COR-L47 (cell line): ENCODE measurements at regions not wholly inside any gene's neighbourhood (a gene's known extent, or its start where the extent isn't known, plus 50 kb on each side); places are given as distances from the start of the nearest gene placed in this dataset.

Experiments
- DNase-seq: peaks from one replicate; lab custom pipeline; 2025; lab: John Stamatoyannopoulos, UW

DNA sequence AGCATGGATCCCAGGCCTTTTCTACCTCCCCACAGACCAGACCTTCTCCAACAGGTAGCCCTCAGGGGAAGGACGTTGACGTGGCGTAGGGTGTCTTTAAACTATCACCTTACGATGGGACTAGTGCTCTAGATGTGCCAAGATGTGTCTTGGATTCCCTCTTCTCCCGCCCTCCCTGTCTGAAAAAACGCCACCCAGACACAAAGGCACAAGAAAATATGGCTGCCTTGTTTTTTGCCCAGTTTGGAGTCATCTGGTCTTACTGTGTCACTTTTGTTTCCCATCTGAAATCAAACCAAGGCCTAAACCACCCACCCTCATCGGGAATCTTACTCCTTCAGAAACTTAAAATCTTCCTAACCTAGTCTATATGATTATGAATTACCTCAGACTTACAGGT, 235.4 kb downstream of the OR13H1 start:
- no peak for DNase-seq

DNA sequence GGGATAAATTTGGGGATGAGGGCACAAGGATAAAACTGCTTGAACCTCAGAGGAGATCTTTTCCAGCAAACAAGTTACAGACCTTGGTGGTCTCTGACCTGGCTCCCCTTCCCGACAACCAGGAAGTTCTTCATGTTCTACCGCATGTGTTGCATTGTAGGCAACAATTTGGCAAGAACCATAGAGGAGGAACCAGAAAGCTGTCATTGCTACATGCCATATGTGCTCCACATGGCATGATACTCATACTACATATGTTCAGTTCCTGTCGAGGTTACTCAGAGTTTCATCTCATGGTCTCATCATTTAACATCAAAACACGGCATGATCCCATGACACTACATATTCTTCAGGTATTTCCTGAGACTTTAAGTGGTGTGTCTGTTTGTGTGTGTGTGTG, 235.9 kb downstream of the OR13H1 start:
- no peak for DNase-seq

DNA sequence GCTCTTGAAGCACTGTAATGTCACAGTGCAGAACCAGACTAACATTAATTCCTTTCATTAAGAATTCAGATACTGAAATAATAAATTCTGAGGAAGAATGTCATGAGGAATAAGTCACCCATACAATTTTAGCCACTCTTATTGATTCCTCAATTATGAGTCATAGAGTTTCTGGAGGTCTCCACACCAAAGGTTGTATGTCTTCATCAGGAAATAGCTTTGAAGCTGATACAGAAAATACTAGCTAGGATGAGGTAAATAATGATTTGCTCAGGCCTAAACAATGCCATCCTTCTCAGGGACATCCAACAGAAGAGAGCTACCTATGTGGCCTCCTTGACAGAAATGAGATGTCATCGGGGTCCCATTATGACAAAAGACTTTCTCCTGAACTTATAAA, 238.8 kb downstream of the OR13H1 start:
- DNase-seq = no peak

DNA sequence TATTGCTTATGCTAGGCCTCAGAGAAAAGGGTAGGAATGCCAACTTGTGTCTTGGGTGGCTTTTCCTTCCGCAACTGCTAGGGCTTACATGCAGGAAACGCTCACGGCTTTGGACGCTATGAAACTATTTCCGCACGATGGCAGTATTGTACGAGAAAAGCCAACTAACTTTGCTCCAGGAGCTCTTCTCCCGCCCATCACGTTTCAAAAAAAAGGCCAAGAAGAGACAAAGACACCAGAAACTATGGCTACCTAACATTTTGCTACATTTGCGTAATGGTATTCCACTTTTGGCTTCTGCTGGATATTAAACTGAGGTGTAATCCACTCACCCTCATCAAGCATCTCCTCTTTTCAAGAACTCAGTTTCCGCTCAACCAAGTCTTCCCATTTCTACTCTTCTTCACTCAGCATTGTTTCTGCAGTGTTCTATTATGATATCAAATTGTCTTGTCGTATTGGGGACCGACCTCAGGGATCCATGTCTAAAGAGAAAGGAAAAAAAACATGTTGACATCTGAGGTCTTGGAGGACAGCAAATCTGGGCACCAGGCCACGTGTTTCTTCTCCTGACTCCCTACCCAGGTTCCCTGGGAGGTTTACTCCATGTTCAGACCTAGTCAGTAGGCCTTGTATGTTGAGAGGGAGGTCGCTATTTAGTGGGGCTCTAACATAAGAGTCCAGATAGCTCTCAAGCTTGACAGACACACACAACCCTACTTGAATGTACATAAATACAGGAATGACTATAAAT, 239.4 kb upstream of the STK26 start:
- DNase-seq = no peak

DNA sequence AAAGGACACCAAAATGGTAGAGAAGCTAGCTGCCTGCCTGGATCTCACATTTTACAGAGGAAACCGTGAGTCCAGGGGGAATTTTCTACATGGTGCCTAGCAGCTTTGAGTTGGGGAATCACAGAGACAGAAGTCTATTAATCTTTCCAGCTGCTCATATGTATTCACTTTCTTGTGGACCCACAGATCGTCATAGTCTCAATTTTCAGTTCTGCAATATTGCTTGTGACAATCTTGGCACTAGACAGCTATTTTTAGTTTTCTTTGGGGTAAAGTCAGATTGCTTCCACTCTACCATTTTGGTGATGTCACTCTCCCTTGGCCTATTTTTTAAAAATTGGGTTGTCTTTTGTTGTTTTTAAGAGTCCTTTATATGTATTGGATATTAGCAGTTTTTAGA, 233.4 kb upstream of the STK26 start:
- DNase-seq = no peak

DNA sequence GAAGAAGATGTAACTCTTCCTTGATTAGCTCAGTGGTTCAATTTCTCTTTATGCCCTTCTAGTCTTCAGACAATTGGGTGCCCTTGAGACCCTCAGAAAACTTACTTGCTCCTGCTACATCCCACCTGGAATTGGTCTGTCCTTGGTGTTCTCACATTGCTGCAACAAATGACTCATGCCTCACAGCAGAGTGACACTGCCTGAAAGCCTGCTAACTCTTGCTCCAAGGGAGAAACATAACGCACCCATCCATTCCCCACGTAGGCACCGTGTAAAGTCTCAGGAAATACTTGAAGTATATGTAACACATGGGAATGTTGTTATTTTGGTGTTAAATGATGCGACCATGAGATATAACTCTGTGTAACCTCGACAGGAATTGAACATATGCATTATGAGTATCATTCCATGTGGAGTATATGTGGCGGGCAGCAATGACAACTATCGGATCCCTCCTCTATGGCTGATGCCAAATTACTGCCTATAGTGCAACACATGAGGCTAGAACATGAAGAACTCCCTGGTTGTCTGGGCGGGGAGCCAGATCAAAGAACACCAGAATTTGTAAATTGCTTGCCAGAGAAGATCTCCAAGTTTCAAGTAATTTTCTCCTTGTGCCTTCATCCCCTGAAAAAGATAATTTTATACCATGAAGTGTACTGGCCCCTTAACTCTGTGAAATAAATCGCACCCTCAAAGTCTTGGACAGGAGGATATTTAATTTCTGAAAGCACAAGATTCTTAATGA, 231.3 kb upstream of the STK26 start:
- DNase-seq = no peak

DNA sequence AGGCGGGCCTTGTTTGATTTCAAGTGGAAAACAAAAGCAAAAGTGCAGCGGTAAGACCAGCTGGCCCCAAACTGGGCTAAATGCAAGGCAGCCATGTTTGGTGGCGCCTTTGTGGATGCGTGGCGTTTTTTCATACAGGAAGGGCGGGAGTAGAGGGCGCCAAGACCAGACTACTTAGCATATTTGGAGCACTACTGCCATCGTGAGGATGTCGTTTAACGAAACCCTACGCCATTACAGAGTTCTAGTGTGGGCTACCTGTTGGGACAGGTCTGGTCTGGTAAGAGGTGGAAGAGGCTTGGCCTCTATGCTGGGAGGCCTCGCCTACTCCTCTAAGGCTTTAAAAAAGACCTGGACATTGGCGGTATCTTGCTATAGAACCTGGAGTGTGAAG, 230.7 kb upstream of the STK26 start:
- DNase-seq = no peak

DNA sequence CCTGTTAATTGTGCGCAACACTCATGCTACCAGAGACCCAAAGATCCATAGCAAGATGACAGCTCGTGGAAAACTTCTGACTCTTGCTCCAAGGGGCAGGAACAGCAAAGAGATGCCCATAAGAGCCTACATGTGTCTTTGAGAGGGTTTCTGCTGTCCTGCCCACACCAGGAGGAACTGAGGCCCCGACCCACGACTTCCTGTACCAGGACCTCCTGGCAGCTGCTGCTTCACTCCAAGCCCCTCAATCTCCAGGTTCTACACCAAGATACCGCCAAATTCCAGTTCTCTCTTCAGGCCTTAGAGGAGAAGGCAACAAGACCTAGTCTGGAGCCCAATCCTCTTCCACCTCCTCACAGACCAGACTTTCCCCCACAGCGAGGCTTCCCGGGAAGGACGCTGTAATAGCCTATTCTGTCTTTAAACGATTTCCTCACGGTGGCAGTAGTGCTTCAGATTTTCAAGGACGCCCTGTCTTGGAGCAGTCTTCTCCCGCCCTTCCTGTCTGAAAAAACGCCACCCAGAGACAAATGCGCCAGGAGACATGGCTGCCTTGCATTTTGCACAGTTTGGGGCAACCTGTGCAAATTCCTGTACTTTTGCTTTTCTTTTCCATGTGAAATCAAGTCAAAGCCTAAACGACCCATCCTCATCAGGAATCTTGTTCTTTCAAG, 230.2 kb upstream of the STK26 start:
- no peak for DNase-seq

DNA sequence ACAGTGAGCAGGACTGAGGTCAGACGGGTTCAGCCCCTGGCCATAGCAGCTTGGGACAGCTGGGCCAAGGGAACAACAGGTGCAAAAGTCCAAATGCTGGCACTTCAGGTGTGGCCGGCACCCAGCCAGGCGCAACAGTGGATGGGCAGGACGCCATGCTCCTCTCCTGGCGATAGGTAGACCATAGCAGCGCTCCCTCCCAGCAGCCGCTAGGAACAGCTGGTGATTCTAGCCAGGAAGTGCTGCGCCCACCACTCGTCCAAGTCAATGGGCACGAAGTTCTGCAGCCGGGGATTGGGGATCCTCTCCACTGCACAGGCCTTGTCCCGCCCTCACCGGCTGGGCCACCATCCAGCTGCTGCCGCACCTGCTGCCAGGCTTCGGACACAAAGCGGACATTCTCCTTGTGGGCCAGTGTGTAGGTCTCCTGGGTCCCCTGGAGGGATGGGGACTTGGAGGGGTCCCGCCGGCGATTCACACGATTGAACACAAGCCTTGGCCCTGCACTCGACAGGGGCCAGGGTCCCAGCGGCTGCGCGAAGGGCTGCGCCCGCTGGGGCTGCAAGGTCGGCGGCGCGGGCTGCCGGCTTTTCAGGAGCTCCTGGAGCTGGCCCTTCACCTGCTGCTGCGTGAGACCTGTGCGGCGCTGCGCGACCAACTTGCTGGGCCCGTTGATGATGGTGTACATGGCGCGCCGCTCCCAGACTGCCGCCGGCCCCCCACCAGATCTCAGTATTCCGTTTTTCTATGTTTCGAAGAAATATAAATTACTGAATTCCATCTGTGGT, 227.5 kb upstream of the STK26 start:
- DNase-seq = no peak

DNA sequence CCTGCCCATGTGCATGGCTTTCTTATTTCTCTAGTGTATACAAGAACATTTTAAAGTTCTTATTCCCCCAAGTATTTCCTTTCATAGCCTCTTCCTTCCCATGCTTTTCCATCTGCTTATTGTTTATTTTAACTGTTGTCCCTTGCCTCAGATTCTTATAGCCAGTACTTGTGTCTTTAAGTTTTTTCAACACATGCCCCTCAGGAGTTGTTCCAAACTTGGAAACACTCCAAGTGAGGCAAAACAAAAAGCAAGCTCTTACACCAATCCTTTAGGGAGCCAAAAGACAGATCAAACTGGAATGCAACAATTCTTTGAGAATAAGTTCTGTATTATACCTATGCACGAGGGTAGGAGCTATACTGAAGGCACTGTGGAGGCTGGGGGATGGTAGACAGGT, 222.0 kb upstream of the STK26 start:
- no peak for DNase-seq

DNA sequence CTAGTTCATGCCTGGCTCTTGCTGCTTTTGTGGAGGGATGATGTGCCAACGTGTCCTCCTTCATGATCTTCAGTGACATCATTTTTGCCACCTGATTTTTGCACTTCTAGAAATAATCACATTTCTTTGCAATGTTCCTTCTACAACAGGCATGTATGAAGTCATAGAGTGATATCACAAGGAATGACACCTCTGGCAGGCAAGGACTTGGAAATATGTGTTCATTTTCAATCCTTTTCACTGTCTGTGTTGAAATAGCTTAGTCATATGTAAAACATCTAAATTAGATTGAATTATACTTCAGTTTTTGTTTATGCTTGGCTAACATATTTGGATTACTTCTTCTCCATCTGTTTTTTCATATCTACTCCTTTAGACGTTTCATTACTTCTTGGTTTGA, 221.2 kb upstream of the STK26 start:
- no peak for DNase-seq

DNA sequence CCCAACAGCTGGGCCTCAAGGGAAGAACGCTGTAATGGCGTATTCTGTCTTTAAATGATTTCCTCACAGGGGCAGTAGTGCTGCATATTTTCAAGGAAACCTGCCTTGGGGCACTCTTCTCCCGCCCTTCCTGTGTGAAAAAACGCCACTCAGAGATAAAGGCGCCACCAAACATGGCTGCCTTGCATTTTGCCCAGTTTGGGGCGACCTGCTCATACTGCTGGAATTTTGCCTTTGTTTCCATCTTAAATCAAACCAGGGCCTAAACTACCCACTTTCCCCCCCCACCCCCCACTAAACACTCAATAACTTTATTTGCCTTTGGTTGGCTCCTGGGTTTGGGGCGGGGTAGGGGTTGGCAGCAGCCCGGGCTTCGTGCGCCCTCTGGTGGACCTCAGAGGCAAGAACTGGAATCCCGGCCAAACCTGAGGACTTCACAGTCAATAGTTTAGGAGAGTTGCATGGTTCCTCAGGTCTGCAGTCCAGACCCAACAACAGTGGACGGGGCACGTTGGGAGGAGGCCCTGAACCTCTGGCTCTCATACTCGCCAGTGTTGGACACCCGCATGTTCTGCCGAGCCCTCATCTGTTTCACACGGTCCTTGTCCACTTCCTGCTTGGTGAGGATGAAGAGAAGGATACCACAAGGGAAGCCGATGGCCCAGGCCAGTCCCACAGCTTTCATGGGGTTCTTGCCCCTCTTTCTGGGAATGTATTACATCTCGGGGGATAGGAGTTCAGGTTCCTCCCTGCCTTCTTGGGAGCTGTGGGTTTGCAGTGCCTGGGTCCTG, 220.1 kb upstream of the STK26 start:
- no peak for DNase-seq

DNA sequence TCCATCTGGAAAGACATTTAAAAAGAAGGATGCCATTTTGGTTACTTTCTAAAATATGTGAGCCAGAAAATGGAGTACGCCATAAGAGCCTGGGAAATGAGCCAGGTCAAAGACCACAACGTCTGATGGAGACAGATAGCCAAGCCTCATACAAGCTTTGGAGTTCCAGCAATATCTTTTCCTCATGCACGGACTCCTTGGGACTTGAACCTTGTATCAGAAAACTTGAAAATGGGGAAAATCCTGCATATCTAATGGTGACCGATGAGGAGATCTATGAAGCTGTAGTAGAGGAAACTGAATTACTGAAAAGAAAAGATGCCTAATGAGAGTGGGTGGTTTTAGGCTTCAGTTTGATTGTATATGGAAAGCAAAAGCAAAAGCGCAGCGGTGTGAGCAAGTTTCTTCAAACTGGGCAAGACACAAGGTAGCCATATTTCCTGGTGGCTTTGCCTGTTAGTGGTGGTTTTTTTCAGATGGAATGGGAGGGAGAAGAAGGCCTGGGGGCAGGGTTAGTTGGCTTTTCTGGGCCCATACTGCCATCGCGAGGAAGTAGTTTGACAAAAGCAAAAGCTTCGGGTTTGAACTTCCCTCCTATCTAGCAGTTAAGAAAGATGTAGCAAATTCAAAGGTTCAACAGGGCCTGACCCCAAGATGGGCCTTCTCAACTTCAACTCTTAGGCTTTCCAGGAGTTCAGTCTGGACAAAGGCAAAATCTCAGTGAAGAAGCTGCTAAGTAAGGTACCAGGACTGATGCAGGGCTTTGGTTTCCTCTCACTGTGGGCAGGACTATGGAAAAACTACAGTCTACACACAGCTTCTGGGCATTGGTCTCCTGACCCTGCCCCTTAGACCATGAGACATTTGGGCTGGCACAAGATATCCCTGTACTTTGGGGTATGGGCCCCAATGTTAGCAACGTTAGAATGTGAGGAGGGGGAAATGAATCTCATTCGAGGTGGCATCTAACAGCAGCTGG, 210.0 kb upstream of the STK26 start:
- no peak for DNase-seq

DNA sequence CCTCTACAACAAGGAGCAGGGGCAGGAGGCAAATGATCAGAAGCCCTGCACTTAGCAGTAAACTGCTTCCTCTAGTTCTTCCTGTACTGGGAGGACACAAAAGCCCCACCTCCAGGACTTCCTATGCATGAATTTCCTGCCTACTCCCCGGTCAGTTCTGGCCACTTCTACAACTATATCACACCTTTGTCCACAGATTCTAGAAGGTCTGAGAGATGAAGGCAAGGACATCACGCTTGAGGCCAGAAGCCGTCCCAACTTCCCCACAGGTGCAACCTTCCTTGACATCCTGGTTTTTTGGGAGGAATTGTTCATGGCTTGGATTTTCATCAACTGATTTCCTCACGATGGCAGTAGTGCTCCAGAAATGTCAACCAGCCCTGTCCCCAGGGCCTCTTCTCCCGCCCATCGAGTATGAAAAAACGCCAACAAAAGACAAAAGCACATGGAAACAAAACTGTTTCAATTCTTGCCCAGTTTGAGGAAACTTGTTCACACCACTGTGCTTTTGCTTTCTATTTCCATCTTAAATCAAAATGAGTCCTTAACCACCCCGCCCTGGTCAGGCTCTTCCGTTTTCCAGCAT, 206.5 kb upstream of the STK26 start:
- no peak for DNase-seq

DNA sequence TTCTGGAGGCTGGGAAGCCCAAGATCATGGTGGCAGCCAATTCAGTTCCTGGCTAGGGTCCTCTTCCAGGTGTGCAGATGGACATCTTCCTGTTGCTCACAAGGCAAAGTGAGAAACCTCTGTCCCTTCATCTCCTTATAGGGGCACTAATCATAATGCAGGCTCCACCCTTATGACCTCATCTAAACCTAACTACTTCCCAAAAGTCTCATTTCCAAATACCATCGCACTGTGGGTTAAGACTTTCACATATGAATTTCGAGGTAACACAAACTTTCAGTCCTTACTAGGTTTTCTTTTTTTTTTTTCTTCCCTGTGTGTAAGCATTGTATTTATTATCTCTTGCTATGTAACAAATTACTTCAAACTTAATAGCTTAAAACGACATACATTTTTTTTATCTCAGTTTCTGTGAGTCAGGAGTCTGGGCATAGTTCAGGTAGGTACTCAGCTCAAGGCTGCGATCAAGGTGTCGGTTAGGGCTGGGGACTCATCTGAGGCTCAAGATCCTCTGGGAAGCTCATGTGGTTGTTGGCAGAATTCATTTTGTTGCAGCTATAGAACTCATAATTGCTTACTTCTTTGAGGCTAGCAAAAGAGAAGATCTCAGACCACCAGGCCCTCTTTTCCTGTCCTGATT, 204.7 kb upstream of the STK26 start:
- no peak for DNase-seq

DNA sequence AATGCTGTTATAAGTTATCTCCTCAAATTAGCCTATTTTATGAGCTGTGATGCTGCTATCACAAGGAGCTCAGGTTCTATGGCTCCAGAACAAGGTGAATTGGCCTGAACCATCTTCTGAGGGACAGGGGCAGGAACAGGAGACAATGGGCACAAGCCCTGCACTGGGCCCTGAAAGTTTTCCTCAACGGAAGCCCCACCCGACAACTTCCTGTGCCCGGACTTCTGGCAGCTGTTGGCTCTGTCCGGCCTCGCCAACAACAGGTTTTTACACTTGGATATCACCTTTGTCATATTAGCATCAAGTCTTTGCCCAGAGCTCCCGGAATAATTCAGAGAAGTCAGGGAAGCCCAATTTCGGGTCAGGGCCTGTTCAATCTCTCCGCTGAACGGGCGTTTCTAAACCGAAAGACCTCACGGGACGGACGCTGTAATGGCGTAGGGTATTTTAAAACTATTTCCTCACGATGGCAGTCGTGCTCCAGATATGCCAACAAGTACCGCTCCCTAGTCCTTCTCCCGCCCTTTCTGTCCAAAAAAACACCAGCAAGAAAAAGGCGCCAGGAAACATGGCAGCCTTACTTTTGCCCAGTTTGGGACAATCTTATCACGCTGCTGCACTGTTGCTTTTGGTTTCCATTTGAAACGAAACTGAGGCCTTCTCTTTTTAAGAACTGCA, 201.0 kb upstream of the STK26 start:
- no peak for DNase-seq

DNA sequence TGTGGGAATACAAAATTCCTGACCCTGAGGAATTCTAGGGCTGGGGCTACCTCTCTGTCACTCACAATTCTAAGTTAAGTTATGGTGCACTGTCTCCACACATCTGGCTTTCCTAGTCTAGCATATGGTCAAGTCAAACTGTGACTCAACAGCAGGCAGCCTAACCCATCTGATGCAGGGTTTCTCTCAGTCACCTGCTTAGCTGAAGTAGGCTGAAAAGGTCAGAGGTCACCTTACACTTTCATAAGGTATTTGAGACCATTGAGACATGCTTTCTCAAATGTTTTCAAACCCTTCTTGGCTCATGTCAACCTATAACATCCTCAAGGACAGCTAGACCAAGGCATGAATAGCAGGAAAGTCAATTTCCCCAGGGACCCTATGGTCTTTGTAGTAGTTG, 196.5 kb upstream of the STK26 start:
- DNase-seq = no peak

DNA sequence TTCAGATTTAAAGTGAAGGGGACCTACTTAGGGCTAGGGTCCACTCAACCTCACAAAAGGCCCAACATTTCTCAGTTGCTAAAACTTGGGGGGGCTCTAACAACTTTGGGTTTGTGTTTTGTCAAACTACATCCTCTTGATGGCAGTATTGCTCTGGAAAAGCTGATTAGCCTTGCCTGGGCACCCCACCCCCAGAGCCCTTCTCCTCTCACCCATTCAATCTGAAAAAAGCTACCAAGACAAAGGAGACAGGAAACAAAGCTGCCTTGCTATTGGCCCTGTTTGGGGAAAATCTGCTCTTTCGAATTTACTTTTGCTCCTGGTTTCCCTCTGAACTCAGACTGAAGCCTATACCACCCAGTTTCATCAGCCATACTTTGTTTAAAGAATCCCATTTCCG, 195.2 kb upstream of the STK26 start:
- peak; percentile 54 for DNase-seq

DNA sequence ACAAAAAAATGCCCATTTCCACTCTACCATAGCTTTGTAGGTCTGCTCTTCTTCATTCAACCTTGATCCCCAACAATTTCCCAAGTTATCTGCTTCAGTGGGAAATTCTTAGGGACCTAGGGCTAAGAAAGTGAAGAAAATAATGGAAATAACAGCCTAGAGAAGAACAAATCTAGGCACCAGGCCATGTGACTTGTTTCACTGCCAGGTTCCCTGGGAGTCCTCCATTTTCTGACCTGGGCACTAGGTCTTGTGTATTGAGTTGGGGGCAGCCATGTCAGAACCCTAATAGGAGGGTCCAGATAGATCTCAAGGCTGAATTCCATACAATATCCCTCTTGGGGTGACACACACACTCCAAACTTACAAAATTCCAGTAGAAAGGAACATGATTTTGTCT, 194.6 kb upstream of the STK26 start:
- DNase-seq = peak; percentile 0
